DOHH2 (cell line): ENCODE measurements at regions not wholly inside any gene's neighbourhood (a gene's known extent, or its start where the extent isn't known, plus 50 kb on each side); places are given as distances from the start of the nearest gene placed in this dataset.

Source experiments
- H3F3A ChIP-seq: fragments of 200-600 bp; sonication (generic), shearing (Covaris generic); 2 replicates; pipeline ENCODE4 v1.6.0; 2016; ENCODE audit warnings: antibody characterized with exemption, mild to moderate bottlenecking; ENCODE audit not compliant: control insufficient read depth, insufficient read depth
- H3K27ac ChIP-seq: fragments of 200-600 bp; sonication (generic); 2 replicates; pipeline ENCODE4 v1.5.1; 2014; ENCODE audit warnings: low read depth, mild to moderate bottlenecking, low read length, moderate library complexity
- H3K27me3 ChIP-seq: fragments of 200-600 bp; sonication (generic); 2 replicates; pipeline ENCODE4 v1.6.1; 2014; ENCODE audit warnings: mild to moderate bottlenecking, low read length, mixed read lengths; ENCODE audit not compliant: control insufficient read depth
- H3K36me3 ChIP-seq: fragments of 200-600 bp; sonication (generic); 2 replicates; pipeline ENCODE4 v1.6.1; 2014; ENCODE audit warnings: mild to moderate bottlenecking, low read length, moderate library complexity, mixed read lengths; ENCODE audit not compliant: control insufficient read depth
- H3K4me1 ChIP-seq: fragments of 200-600 bp; sonication (generic); 2 replicates; pipeline ENCODE4 v1.6.1; 2014; ENCODE audit warnings: mild to moderate bottlenecking, low read length, mixed read lengths; ENCODE audit not compliant: control insufficient read depth
- H3K4me2 ChIP-seq: fragments of 200-600 bp; sonication (generic); 2 replicates; pipeline ENCODE4 v1.6.0; 2014; ENCODE audit warnings: mild to moderate bottlenecking, low read length, moderate library complexity
- H3K4me3 ChIP-seq: fragments of 200-600 bp; sonication (generic); 2 replicates; pipeline ENCODE4 v1.5.1; 2014; ENCODE audit warnings: mild to moderate bottlenecking, low read length, mixed read lengths
- H3K79me2 ChIP-seq: fragments of 200-600 bp; sonication (generic); 2 replicates; pipeline ENCODE4 v1.6.1; 2014; ENCODE audit warnings: mild to moderate bottlenecking, low read length, mixed read lengths; ENCODE audit not compliant: control insufficient read depth
- H3K9me2 ChIP-seq: fragments of 200-600 bp; sonication (generic); replicated peaks from 2 replicates; pipeline ENCODE4 v1.6.1; 2014; ENCODE audit warnings: mild to moderate bottlenecking, low read length, mixed read lengths; ENCODE audit not compliant: control insufficient read depth
- H3K9me3 ChIP-seq: fragments of 200-600 bp; sonication (generic); 2 replicates; pipeline ENCODE4 v1.6.1; 2014; ENCODE audit warnings: antibody characterized with exemption, low read length, mixed read lengths; ENCODE audit not compliant: control insufficient read depth, insufficient read depth
- H4K20me1 ChIP-seq: fragments of 200-600 bp; sonication (generic); 2 replicates; pipeline ENCODE4 v1.6.0; 2014; ENCODE audit warnings: low read depth, mild to moderate bottlenecking, antibody characterized with exemption, low read length, moderate library complexity; ENCODE audit not compliant: control insufficient read depth, insufficient read depth
- CTCF ChIP-seq: fragments of 200-600 bp; sonication (generic); IDR thresholded peaks from one replicate; pipeline ENCODE4 v1.5.1; 2014; ENCODE audit warnings: antibody characterized with exemption, mild to moderate bottlenecking, low read depth, low read length; ENCODE audit not compliant: poor library complexity, severe bottlenecking
- EZH2phosphoT487 ChIP-seq: fragments of 200-600 bp; sonication (generic); IDR thresholded peaks from 2 replicates; pipeline ENCODE4 v1.6.1; 2017; ENCODE audit warnings: borderline replicate concordance, mild to moderate bottlenecking, antibody characterized with exemption, low read length, moderate library complexity, mixed read lengths

- TF ChIP-seq CTCF = no peak
- TF ChIP-seq EZH2phosphoT487 = no peak
- Histone ChIP-seq H3K4me3 (no peak overlapping the region), H3K79me2 (no peaks in the 10 kb centered on the region), H3K9me3 (no peaks in the 10 kb centered on the region), H3K27ac (no peak overlapping the region), H3K4me2 (no peak overlapping the region), H3K27me3 (peaks cover 7% of the 10 kb centered on the region), H3K9me2 (no peaks in the 10 kb centered on the region), H3F3A (no peaks in the 10 kb centered on the region), H3K4me1 (no peaks in the 10 kb centered on the region), H3K36me3 (no peaks in the 10 kb centered on the region), H4K20me1 (no peaks in the 10 kb centered on the region)
Observed at GRCh38 chr16:79444572-79444971, 156.0 kb downstream of the MAF start.

- Histone ChIP-seq H3K79me2 (no peaks in the 10 kb centered on the region), H3K4me2 (no peak overlapping the region), H4K20me1 (no peaks in the 10 kb centered on the region), H3K36me3 (no peaks in the 10 kb centered on the region), H3K4me1 (no peaks in the 10 kb centered on the region), H3K9me2 (no peaks in the 10 kb centered on the region), H3K27me3 (no peaks in the 10 kb centered on the region), H3F3A (no peaks in the 10 kb centered on the region), H3K27ac (no peak overlapping the region), H3K9me3 (no peaks in the 10 kb centered on the region), H3K4me3 (no peak overlapping the region)
- TF ChIP-seq EZH2phosphoT487 = no peak
- no peak for TF ChIP-seq CTCF
Observed at GRCh38 chr16:79439901-79440300, 160.6 kb downstream of the MAF start.

GRCh38 chr16:79437764-79438751, 162.5 kb downstream of the MAF start:
- Histone ChIP-seq H3K27ac (no peak overlapping the region), H3K27me3 (no peaks in the 10 kb centered on the region), H3F3A (no peaks in the 10 kb centered on the region), H3K79me2 (no peaks in the 10 kb centered on the region), H3K36me3 (no peaks in the 10 kb centered on the region), H3K9me3 (no peaks in the 10 kb centered on the region), H3K4me2 (no peak overlapping the region), H4K20me1 (no peaks in the 10 kb centered on the region), H3K4me3 (no peak overlapping the region), H3K4me1 (no peaks in the 10 kb centered on the region), H3K9me2 (no peaks in the 10 kb centered on the region)
- TF ChIP-seq EZH2phosphoT487 (no peak), CTCF (no peak)
